ENCODE measurements at regions not wholly inside any gene's neighbourhood (a gene's known extent, or its start where the extent isn't known, plus 50 kb on each side); places are given as distances from the start of the nearest gene placed in this dataset.
A peak's percentile ranks its signal among the peaks of the same experiment; 100 is the strongest.

GRCh38 chr2:160683206-160683605 is 189.6 kb upstream of the RBMS1 start:
- no peak for DNase-seq

GRCh38 chr2:160687629-160688028 is 194.0 kb upstream of the RBMS1 start:
- peak; percentile 54 for DNase-seq

GRCh38 chr2:160689441-160689840 is 195.8 kb upstream of the RBMS1 start:
- DNase-seq, result no peak

GRCh38 chr2:160694221-160694620 is 200.6 kb upstream of the RBMS1 start:
- DNase-seq, result no peak

- DNase-seq, result no peak
Observed at GRCh38 chr2:160694631-160695030, 201.0 kb upstream of the RBMS1 start.

GRCh38 chr2:160695402-160696086 is 201.9 kb upstream of the RBMS1 start:
- no peak for DNase-seq

- DNase-seq, result no peak
Observed at GRCh38 chr2:160696087-160696452, 202.5 kb upstream of the RBMS1 start.

- no peak for DNase-seq
Observed at GRCh38 chr2:160697817-160698216, 204.2 kb upstream of the RBMS1 start.

GRCh38 chr2:160700021-160700814 is 206.6 kb upstream of the RBMS1 start:
- DNase-seq, result no peak

GRCh38 chr2:160701822-160702221 is 208.2 kb upstream of the RBMS1 start:
- DNase-seq, result no peak

- DNase-seq, result no peak
Observed at GRCh38 chr2:160702754-160703153, 209.1 kb upstream of the RBMS1 start.

- DNase-seq, result no peak
Observed at GRCh38 chr2:160703648-160704585, 210.3 kb upstream of the RBMS1 start.

- no peak for DNase-seq
Observed at GRCh38 chr2:160715428-160715827, 221.8 kb upstream of the RBMS1 start.

- no peak for DNase-seq
Observed at GRCh38 chr2:160719116-160719515, 225.5 kb upstream of the RBMS1 start.

GRCh38 chr2:160720098-160720497 is 226.5 kb upstream of the RBMS1 start:
- DNase-seq, result no peak

GRCh38 chr2:160721089-160722040 is 227.8 kb upstream of the RBMS1 start:
- no peak for DNase-seq

GRCh38 chr2:160726046-160726445 is 232.4 kb upstream of the RBMS1 start:
- DNase-seq, result no peak

- no peak for DNase-seq
Observed at GRCh38 chr2:160730296-160730995, 236.8 kb upstream of the RBMS1 start.

GRCh38 chr2:160731415-160731814 is 237.8 kb upstream of the RBMS1 start:
- no peak for DNase-seq

GRCh38 chr2:160731856-160732255 is 238.2 kb upstream of the RBMS1 start:
- DNase-seq, result no peak

- no peak for DNase-seq
Observed at GRCh38 chr2:160735696-160736095, 242.1 kb upstream of the RBMS1 start.

All from NCI-H1092 (cell line).